NCI-H1417 (cell line): ENCODE measurements at regions not wholly inside any gene's neighbourhood (a gene's known extent, or its start where the extent isn't known, plus 50 kb on each side); places are given as distances from the start of the nearest gene placed in this dataset.

ENCODE experiments used
- DNase-seq, 3 experiments: peaks; one replicate each; lab custom pipeline; 2025; lab: John Stamatoyannopoulos, UW

DNA sequence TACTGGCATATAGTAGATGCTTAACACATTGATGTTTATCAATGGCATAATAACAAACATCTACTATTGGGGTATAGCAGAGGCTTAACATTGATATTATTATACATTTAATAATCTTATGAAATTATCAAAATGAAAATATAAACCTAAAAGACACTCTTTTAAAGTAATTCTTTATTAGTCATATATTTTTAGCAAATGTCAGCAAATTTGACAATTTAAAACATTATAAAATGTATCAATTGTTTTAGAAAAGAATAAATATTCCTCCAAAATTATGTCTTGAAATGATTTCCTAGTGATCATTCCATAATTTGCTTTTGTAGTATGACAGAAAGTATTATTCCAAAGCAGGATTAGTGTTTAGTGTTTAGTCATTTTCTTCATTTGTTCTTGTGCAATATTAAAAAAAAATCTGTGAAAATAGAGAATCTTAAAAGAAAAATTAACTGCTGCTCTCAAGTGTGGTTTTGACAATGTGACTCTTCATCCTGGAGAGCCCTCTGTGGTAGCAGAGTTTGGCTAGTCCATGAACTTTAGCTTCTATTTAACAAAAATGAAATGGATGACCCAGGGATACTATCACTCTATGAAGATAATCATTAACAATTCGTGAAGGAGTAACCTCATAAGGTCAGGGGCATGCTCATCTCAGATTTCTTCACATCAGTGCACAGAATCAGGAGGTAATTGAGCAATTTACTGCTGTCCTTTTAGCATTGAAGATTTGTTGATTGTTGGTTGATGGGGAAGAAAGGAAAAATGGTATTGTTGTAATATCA is 1018.5 kb downstream of the LRFN5 start:
- DNase-seq, result peak in 1 of 3 experiments; percentile 14

DNA sequence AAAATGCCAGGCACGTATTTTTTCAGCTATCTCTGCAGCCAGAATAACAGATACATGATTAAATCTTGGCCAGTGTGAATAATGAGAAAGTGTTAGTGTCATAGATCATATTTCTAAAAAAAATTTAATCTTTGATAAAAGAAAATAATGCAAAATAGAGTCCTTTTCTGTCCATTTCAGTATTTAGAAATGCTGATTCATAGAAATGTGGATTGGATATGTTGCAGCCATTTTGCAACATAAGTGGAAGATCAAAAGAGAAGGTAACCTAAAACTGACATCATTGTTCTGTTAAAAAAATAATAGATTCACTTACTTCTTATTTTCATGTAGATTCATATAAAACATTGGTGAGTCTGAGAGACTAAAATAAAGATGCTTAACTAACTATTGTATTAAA is 1010.3 kb downstream of the LRFN5 start:
- DNase-seq, result no peak

DNA sequence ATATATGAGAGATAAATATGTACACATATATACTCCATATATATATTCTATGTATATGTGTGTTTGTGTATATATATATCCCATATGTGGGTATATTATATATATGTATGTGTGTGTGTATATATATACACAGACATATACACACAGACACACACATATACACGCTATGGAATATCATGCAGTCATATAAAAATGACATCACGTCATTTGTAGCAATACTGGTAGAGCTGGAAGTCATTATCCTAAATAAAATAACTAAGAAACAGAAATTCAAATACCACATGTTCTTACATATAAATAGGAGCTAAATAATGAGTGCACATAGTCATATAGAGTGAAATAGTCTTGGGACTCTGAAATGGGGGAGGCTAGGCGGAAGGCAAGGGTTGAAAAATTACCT is 1000.2 kb downstream of the LRFN5 start:
- DNase-seq, result no peak

DNA sequence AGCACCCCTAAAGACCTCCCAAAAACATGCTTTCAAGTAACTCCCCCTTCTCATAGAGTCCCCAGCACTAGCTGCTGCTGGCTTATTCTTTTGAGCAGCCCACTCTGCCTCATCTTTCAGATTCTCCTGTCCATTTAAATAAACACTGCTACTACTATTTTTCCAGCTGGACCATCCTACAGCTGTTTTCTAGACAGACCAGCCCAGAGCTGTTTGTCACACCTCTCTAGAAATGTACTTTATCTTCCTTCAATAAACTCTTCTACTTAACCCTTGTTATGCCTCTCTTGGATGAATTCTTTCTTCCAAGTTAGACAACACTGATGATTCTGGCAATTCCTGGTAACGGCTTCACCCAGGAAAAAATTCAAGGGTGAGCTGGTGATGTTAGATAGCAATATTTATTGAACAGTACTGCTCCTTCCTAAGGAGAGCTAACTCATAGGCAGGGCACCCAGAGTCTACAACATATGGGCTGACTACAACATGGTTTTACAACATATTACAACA is 995.7 kb downstream of the LRFN5 start:
- DNase-seq, result no peak

DNA sequence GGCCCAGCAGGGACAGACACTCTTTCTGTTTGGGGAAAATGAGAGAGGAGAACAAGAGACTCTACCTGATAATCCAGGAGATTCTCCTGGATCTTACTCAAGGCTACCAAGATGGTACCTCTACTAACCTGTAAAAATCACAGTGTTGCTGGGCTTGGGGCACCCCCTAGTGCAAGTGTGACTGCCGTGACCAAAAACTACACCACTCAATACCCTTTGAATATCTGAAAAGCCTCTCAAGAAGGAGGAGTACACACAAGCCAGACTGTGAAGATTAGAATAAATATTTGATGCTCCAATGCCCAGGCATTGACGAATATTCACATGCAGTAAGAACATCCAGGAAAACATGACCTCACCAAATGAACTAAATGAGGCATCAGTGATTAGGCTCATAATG is 965.4 kb downstream of the LRFN5 start:
- no peak for DNase-seq

DNA sequence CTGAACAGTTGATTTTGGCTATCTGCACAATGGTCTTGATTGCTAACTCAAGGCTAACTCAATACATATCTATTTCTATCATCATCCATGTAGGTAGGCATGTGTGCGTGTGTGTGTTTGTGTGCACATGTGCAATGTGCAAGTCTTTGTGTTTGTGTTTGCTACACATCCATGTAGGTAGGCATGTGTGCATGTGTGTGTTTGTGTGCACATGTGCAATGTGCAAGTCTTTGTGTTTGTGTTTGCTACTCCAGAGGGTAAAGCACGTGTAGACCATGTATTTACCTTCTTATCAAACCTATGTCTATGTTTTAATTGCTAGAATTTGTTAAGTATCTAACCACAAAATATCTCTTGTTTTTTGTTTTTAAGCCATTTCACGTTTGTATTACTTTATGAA is 962.6 kb downstream of the LRFN5 start:
- no peak for DNase-seq

DNA sequence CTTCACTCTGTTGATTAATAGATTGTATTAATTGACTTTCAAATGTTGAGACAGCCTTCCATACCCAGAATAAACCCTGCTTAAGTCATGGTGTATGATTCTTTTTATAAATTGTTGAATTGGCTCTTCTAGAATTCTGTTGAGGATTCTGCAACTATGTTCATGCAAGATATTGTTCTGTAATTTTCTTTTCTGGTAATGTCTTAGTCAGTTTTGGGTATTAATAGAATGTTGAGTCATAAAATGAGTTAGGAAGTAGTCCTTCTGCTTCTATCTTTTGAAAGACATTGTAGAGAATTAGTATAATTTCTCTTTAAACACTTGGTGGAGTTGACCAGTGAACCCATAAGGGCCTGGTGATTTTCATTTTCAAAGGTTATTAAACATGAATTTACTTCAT is 958.9 kb downstream of the LRFN5 start:
- DNase-seq, result no peak

DNA sequence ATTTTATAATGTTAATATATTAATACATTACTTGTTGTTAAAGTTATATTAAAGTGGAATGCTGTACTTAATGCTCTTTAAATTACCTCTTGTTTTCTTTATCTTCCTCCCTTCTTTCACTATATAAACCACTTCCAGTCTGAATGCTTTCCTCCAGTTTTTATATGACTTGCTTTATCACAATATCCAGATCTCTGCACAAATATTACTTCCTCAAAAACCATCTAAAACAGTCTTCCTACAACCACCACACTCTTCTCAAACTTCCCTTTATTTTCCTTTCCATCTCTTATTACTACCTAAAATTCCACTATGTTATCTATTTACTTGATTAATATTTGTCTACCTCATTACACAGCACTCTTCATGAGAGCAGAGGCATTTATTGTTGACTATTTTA is 956.6 kb downstream of the LRFN5 start:
- DNase-seq, result no peak

DNA sequence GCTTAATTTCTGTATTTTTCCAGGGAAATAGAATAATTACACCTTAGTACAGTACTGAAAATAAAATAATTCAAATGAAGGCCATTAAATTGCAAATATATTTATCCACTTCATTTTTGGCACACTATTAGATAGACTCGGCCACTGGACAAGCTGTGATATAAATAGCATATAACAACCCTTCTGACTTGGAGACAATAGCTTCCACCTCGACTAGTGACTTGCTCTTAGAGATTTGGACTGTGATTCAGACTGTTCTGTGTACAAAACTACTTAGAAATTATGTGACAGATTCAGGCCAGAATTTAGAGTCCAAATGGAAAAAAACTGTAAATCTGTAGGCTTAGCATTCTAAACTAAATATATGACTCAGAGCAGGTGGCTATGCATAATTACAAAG is 949.9 kb downstream of the LRFN5 start:
- DNase-seq, result peak in 1 of 3 experiments; percentile 21

DNA sequence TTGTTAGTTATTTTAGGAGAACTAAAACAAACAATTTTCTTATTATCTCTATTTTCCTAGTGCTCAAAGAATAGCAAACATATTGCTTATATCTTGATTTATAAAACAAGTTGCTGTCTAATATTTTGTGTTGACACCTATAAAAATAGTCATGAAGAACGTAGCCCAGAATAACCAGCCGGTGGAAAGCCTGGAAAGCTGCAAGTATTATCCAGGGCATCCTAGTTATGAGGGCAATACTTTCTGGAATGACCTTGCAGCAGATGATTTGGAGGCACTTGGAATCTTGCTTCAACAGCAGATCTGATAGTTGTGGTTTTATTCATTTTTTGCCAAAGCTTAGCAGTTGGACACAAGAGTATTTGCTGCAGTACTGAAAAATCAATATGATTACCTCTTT is 948.7 kb downstream of the LRFN5 start:
- no peak for DNase-seq

DNA sequence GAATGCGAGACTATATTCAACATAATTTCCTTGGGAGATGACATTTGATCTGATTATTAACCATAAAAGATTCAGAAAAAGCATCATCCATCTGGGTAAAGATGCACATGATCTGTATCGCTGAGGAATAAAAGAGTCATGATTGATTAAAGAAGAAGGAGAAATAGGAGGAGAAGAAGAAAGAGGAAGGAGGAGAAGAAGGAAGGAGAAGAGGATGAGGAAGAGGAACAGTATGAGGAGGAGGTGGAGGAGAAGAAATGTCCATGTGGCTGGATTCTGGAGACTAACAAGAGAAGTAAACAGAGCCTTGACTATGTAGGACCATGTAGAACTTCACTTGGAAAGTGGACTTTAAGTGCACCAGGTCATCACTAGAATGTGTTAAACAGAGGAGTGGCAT is 947.4 kb downstream of the LRFN5 start:
- DNase-seq, result no peak

DNA sequence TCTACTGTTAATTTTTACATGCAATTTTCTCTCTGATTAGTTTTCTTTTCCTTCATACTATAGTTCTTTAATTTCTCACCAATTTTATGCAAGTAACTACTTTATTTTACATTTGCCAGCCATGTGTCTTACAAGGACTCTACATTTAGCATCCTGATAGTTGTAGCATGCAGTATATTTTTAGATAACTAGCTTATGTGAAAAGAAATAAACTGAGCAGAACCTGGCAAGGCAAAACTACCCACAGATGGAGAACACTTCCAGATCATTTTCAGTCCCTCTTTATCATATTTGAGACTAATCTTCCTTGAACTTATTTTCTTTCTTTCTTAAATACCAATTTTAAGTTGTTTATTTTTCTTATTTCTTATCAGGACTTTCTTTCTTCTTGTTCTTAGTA is 943.6 kb downstream of the LRFN5 start:
- no peak for DNase-seq

DNA sequence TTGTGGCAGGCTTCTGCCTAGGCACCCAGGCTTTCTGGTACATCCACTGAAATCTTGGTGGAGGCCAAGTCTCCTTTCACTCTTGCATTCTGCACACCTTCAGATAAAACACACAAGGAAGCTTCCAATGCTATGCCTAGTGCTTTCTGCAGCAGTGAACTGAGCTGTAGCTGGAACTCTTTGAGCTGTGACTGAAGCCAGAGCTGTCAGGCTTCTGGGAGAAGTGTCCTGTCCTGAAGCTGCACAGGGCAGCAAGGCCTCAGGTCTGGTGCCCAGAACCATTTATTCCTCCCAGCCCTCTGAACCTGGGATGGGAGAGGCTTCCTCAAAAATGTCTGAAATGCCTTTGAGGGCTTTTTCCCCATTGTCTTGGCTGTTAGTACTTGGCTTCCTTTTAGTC is 941.7 kb downstream of the LRFN5 start:
- no peak for DNase-seq

DNA sequence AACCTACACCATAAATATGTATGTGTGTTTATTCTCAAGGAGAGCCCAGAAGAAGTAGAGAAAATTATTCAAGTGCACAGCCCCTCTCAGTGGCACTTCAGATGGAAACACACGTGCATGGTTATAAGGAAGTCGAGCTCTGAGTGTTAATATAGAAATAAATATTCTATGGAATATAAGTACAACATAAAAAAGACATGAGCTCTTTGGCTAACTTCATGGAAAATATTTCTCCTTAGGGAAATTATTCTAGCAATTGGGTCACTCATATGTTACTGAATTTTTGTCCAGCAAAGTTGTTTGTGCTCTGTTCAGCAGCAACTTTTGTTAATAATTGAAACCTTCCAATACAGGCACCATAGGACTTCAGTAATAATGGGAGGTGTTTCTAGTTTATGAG is 939.0 kb downstream of the LRFN5 start:
- DNase-seq, result no peak

DNA sequence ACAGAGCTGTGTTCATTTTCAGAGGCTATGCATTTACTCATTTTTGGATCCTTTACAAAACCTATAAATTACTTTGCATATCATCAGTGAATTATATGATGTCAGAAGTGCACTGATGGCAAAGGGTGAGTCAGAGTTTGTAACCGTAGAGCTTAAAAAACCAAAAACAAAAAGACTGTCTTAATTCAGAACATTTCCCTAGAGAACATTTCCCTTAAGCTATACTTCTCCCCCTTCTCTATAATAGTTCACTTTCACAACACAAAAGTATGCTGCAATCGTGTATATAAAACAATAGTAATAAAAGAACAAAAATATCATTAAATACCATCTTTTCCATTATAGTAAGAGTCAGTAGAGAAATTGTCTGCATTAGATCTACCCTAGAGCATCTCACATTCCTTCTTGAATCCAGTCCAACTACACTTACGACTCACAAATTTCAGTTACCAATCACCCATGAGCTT is 934.9 kb downstream of the LRFN5 start:
- no peak for DNase-seq

DNA sequence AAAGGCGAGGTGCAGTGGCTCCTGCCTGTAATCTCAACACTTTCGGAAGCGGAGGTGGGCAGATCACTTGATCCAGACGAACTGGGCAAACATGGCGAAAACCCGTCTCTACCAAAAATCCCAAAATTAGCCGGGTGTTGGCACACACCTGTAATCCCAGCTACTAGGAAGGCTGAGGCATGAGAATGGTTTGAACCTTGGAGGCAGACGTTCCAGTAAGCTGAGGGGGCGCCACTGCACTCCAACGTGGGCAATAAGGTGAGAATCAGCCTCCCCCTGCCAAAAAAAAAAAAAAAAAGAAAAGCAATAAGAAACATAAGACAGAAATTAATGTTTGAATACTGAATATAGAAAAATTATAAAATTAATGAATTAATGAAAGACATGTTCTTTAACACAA is 928.7 kb downstream of the LRFN5 start:
- DNase-seq, result no peak

DNA sequence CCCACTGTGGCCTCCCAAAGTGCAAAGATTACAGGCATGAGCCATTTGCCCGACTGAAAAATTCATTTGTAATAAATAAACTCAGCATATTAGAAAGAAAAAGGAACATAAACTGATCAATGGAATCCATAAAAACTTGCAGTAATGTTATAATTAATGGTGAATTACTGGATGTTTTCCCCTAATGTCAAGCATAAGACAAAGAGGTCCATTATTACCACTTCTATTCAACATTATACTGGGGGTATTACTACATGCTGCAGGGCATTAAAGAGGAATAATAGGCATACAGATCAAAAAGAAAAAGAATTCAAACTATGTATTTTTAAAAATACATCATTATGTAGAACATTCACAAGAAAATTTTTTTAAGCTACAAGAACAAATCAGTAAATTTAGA is 926.8 kb downstream of the LRFN5 start:
- no peak for DNase-seq

DNA sequence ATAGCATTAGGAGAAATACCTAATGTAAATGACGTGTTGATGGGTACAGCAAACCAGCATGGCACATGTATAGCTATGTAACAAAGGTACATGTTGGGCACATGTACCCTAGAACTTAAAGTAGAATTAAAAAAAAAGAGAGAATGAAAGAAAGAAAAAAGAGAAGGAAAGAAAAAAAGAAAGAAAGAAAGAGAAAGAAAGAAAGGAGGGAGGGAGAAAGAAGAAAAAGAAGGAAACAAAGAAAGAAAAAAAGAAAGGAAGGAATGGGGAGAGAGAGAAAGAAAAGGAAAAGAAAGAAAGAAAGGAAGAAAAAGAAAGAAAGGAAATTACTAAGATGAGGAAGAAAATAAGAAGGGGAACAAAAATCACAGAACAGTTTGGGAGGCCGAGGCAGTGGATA is 925.5 kb downstream of the LRFN5 start:
- DNase-seq, result no peak

DNA sequence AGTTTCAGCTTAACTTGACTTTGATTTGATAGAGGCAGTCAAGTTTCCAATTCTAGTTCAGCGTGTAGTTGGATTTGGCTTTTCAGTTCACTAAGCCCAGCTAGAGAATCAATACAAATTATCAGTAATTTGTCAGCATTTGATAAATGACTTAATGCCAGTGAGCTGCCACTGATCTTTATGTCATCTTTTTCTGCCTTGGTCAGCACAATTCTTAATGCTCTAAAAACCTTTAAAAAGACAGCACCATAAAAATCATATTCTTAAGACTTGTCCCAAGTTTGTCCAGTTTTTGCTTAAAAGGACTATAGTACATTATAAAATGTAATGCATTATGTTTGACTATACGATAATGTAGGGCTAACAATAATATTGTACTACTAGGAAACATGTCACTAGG is 920.5 kb downstream of the LRFN5 start:
- DNase-seq, result no peak

DNA sequence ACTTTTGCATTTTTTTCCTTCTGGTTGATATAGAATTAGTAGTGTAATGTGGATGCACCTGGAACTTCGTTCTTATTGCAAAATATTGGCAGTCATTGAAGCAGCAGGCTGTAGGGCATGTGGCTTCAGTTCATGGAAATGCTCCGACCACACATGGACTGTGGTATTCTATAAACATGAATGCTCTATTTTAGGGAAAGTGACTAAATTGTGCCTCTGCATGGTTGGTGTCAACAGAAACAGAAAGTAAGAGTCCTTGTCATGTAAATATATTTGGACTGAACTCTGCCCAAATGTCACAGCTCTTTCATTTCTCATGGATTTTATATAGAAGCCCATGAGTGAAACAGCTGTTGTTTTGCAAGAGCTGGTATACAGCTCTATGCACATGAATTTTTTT is 917.0 kb downstream of the LRFN5 start:
- no peak for DNase-seq

DNA sequence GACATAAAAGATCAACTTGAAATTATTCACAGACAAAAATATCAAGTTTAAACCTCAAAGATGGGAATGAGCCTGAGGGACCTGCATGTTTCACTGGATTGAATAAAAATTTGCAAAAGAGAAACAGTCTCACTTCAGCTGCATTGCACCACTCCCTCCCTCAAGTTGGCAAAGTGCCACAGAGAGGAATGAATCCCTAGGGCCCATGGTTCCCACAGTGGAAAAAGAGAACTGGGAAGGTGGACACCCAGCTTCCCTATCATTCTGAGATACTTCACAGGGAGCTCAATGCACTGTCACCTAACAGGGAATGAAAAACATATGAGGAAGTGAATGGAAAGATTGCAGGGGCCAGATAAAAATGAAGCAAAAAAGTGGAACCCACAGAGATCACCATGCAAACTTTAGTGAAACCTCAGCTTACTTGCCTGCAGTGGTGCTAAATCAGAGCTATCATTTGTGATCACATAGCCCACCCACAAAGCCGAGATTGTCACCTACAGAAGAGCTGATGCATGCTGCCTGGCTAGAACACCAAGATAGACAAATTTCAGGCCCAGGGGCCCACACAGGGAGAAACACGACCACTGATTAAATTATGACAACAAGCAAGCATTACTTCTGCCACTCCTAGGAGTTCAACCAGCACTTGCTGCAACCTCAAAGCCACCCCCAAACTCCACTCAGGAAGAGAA is 911.3 kb downstream of the LRFN5 start:
- DNase-seq, result no peak

DNA sequence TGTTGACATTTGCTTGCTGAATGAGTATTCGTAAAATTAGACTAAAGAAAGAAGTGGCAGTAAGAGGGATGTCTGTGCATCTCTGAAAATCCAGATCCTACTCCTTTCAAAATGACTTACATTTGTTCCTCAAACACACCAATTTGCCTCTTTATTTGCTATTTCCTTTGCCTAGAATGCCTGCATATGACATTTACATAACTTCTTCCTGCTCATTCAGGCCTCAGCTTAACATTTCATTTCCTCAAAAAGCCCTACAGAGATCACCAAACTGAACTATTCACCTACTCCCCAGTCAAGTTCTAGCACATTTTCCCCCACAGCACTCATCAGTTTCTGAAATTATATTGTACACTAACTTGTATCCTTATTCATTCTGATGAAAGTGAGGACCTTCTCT is 907.2 kb downstream of the LRFN5 start:
- no peak for DNase-seq

DNA sequence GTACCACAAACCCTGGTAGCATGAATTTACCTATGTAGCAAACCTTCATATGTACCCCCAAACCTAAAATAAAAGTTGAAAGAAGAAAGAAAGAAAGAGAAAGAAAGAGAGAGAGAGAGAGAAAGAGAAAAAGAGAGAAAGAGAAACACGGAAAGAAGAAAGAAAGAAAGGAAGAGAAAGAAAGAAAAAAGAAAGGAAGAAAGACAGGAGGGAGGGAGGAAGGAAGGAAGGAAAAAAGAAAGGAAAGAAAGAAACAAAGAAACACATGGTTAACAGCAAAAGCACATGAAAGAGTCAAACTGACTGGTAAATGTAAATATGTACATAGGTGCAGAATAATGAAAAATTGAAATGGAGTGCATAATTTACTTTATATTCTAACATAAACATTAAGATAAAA is 903.4 kb downstream of the LRFN5 start:
- no peak for DNase-seq
